HCT116 (cell line): ENCODE measurements at regions not wholly inside any gene's neighbourhood (a gene's known extent, or its start where the extent isn't known, plus 50 kb on each side); places are given as distances from the start of the nearest gene placed in this dataset.

Source experiments
- ATAC-seq: fragments of 200-7000 bp; cut with Tn5 transposase; 2 replicates; pipeline ENCODE4 v1.9.1; 2020; ENCODE audit warnings: mild to moderate bottlenecking, moderate library complexity
- BruUV-seq: library from RNA; stranded (reverse); fragments of 400-500 nt; replicated peaks from 2 replicates; lab custom pipeline; 2021; lab: Mats Ljungman, UMichigan
- CTCF ChIA-PET: fragments of 300-600 bp; sonication (Branson Sonifier 250); formaldehyde crosslinking; loops from one replicate; lab custom pipeline; 2021; ENCODE audit warnings: antibody characterized with exemption; lab: Charles Lee
- POLR2A ChIA-PET: fragments of 300-600, 350-600 bp; sonication (Branson Sonifier 250); formaldehyde crosslinking; loops from one replicate; lab custom pipeline; 2021; ENCODE audit warnings: antibody characterized with exemption; lab: Charles Lee
- RAD21 ChIA-PET, 2 experiments: fragments of 300-600 bp; sonication (Branson Sonifier 250); formaldehyde crosslinking; loops; one replicate each; lab custom pipeline; 2023; ENCODE audit warnings: low total read pairs in 2 of 2; ENCODE audit not compliant: uncharacterized antibody in 2 of 2, unreplicated experiment in 2 of 2, low non-redundant PET in 1 of 2; lab: Charles Lee
- DNase-seq: peaks from one replicate; pipeline ENCODE4 v3.0.0-alpha.2; 2010; ENCODE audit warnings: low read depth, low spot score
- H2AFZ ChIP-seq: fragments of 200-600 bp; shearing (Covaris generic), sonication (generic); 2 replicates; pipeline ENCODE4 v1.6.1; 2017; ENCODE audit warnings: low read depth, mixed run types, mixed read lengths, antibody characterized with exemption, low read length; ENCODE audit not compliant: poor library complexity, severe bottlenecking
- H3K27ac ChIP-seq: 2 replicates; pipeline ENCODE4 v1.5.1; 2012; ENCODE audit warnings: low read depth, low read length
- H3K27me3 ChIP-seq: fragments of 200-600 bp; sonication (generic); 2 replicates; pipeline ENCODE4 v1.6.1; 2016; ENCODE audit warnings: mixed run types, low read length, mixed read lengths; ENCODE audit not compliant: insufficient read depth
- H3K36me3 ChIP-seq, 2 experiments: fragments of 200-500 bp in 1 of 2; fragments of 200-600 bp in 1 of 2; sonication (Bioruptor generic) in 1 of 2; sonication (generic) in 1 of 2; 2 replicates each; pipeline versions ENCODE4 v1.5.1 to v1.6.1; 2014 to 2016; ENCODE audit warnings: low read length in 2 of 2, inconsistent platforms in 1 of 2, mixed read lengths in 1 of 2, mixed run types in 1 of 2; ENCODE audit not compliant: insufficient read depth in 2 of 2, control insufficient read depth in 1 of 2
- H3K4me1 ChIP-seq, 2 experiments: fragments of 200-600 bp in 1 of 2; sonication (generic) in 1 of 2; 2 replicates each; pipeline versions ENCODE4 v1.5.1 to v1.6.1; 2012 to 2017; ENCODE audit warnings: low read length in 2 of 2, inconsistent platforms in 1 of 2, mild to moderate bottlenecking in 1 of 2, mixed read lengths in 1 of 2, mixed run types in 1 of 2, moderate library complexity in 1 of 2; ENCODE audit not compliant: insufficient read depth in 2 of 2, control insufficient read depth in 1 of 2
- H3K4me2 ChIP-seq: fragments of 200-600 bp; sonication (generic); 2 replicates; pipeline ENCODE4 v1.6.1; 2017; ENCODE audit warnings: mixed run types, low read length, mixed read lengths
- H3K4me3 ChIP-seq, 2 experiments: fragments of 200-600 bp in 1 of 2; sonication (generic) in 1 of 2; replicated peaks in 1 of 2; 2 replicates each; pipeline ENCODE4 v1.5.1; 2011 to 2016; ENCODE audit warnings: low read length in 2 of 2, control low read depth in 1 of 2, low read depth in 1 of 2, mild to moderate bottlenecking in 1 of 2, mixed read lengths in 1 of 2, mixed run types in 1 of 2
- H3K79me2 ChIP-seq: fragments of 200-600 bp; sonication (generic); 2 replicates; pipeline ENCODE4 v1.6.1; 2017; ENCODE audit warnings: mild to moderate bottlenecking, mixed run types, low read length, moderate library complexity, mixed read lengths; ENCODE audit not compliant: insufficient read depth
- H3K9ac ChIP-seq: fragments of 200-600 bp; sonication (generic); 2 replicates; pipeline ENCODE4 v1.6.1; 2016; ENCODE audit warnings: low read length, mixed read lengths
- H3K9me2 ChIP-seq: fragments of 200-600 bp; sonication (generic), shearing (Covaris generic); 2 replicates; pipeline ENCODE4 v1.6.1; 2017; ENCODE audit warnings: mixed run types, mild to moderate bottlenecking, moderate library complexity; ENCODE audit not compliant: insufficient read depth
- H3K9me3 ChIP-seq, 2 experiments: fragments of 200-500 bp in 1 of 2; fragments of 200-600 bp in 1 of 2; sonication (Bioruptor generic) in 1 of 2; sonication (generic) in 1 of 2; 2 replicates each; pipeline ENCODE4 v1.6.1; 2014 to 2017; ENCODE audit warnings: low read length in 2 of 2, mixed read lengths in 2 of 2, inconsistent platforms in 1 of 2, low read depth in 1 of 2, mild to moderate bottlenecking in 1 of 2, mixed run types in 1 of 2, moderate library complexity in 1 of 2; ENCODE audit not compliant: control insufficient read depth in 1 of 2, insufficient read depth in 1 of 2
- H4K20me1 ChIP-seq: fragments of 200-600 bp; sonication (generic), shearing (Covaris generic); 2 replicates; pipeline ENCODE4 v1.6.1; 2017; ENCODE audit warnings: mixed run types, mild to moderate bottlenecking, moderate library complexity; ENCODE audit not compliant: insufficient read depth
- CTCF ChIP-seq, 3 experiments: fragments of 200-600 bp in 1 of 3; sonication (generic) in 1 of 3; IDR thresholded peaks in 2 of 3; conservative IDR thresholded peaks in 1 of 3; 2 replicates each; pipeline ENCODE4 v1.5.1; 2012 to 2017; ENCODE audit warnings: low read depth in 2 of 3, low read length in 2 of 3, antibody characterized with exemption in 1 of 3, borderline replicate concordance in 1 of 3, control low read depth in 1 of 3, mild to moderate bottlenecking in 1 of 3, mixed read lengths in 1 of 3, mixed run types in 1 of 3, moderate library complexity in 1 of 3; ENCODE audit not compliant: insufficient read depth in 1 of 3
- ELF1 ChIP-seq: IDR thresholded peaks from 2 replicates; pipeline ENCODE4 v1.6.1; 2012; ENCODE audit warnings: low read depth, borderline replicate concordance
- EZH2 ChIP-seq: fragments of 200-600 bp; sonication (generic); IDR thresholded peaks from 2 replicates; pipeline ENCODE4 v1.6.1; 2017; ENCODE audit warnings: antibody characterized with exemption, mixed run types
- EZH2phosphoT487 ChIP-seq: fragments of 200-600 bp; IDR thresholded peaks from 2 replicates; pipeline ENCODE4 v1.6.1; 2018; ENCODE audit warnings: antibody characterized with exemption, borderline replicate concordance
- JUND ChIP-seq: IDR thresholded peaks from 2 replicates; pipeline ENCODE4 v1.6.1; 2012
- POLR2AphosphoS5 ChIP-seq: IDR thresholded peaks from 2 replicates; pipeline ENCODE4 v1.6.1; 2011; ENCODE audit warnings: mild to moderate bottlenecking, low read depth, low read length, moderate library complexity
- REST ChIP-seq: IDR thresholded peaks from 2 replicates; pipeline ENCODE4 v1.6.1; 2012; ENCODE audit warnings: low read depth
- SP1 ChIP-seq: IDR thresholded peaks from 2 replicates; pipeline ENCODE4 v1.6.1; 2012; ENCODE audit warnings: low read depth
- TCF7L2 ChIP-seq: IDR thresholded peaks from 2 replicates; pipeline ENCODE4 v1.7.0; 2011; ENCODE audit warnings: borderline replicate concordance, inconsistent platforms; ENCODE audit not compliant: insufficient read depth, insufficient read length; ENCODE audit errors: extremely low read depth
- YY1 ChIP-seq: IDR thresholded peaks from 2 replicates; pipeline ENCODE4 v1.6.1; 2011; ENCODE audit warnings: low read length, low read depth, moderate library complexity, mild to moderate bottlenecking; ENCODE audit not compliant: insufficient replicate concordance; ENCODE audit errors: extremely low read depth
- intact Hi-C: fragments of 100-400 bp; cut with micrococcal nuclease; formaldehyde crosslinking; loops from 2 replicates; pipeline ENCODE4 v1.10.0; 2022
- TF ChIP-seq, protein P1 (sequence below): IDR thresholded peaks from 2 replicates; pipeline ENCODE4 v1.6.1; 2011; ENCODE audit warnings: mild to moderate bottlenecking, low read length, moderate library complexity; ENCODE audit not compliant: insufficient replicate concordance; ENCODE audit errors: extremely low read depth
- TF ChIP-seq, protein P2 (sequence below): IDR thresholded peaks from 2 replicates; pipeline ENCODE4 v1.6.1; 2012

GRCh38 chr5:58285900-58286299 is 174.0 kb downstream of the PLK2 start:
- Histone ChIP-seq H3K27ac (no peak overlapping the region), H3K9me3 (no peaks in the 10 kb centered on the region), H3K27me3 (no peaks in the 10 kb centered on the region), H2AFZ (no peak overlapping the region), H3K9me2 (no peaks in the 10 kb centered on the region), H4K20me1 (no peaks in the 10 kb centered on the region), H3K4me3 (no peak overlapping the region), H3K4me1 (no peaks in the 10 kb centered on the region), H3K36me3 (no peaks in the 10 kb centered on the region), H3K9ac (no peak overlapping the region), H3K79me2 (no peaks in the 10 kb centered on the region), H3K4me2 (no peak overlapping the region)
- POLR2A ChIA-PET = no interaction called here
- TF ChIP-seq, protein P1, sequence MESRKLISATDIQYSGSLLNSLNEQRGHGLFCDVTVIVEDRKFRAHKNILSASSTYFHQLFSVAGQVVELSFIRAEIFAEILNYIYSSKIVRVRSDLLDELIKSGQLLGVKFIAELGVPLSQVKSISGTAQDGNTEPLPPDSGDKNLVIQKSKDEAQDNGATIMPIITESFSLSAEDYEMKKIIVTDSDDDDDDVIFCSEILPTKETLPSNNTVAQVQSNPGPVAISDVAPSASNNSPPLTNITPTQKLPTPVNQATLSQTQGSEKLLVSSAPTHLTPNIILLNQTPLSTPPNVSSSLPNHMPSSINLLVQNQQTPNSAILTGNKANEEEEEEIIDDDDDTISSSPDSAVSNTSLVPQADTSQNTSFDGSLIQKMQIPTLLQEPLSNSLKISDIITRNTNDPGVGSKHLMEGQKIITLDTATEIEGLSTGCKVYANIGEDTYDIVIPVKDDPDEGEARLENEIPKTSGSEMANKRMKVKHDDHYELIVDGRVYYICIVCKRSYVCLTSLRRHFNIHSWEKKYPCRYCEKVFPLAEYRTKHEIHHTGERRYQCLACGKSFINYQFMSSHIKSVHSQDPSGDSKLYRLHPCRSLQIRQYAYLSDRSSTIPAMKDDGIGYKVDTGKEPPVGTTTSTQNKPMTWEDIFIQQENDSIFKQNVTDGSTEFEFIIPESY = no peak
- no peak for TF ChIP-seq EZH2
- TF ChIP-seq SP1 = no peak
- no peak for TF ChIP-seq JUND
- TF ChIP-seq EZH2phosphoT487 = no peak
- no peak for TF ChIP-seq POLR2AphosphoS5
- TF ChIP-seq, protein P2, sequence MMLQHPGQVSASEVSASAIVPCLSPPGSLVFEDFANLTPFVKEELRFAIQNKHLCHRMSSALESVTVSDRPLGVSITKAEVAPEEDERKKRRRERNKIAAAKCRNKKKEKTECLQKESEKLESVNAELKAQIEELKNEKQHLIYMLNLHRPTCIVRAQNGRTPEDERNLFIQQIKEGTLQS = no peak
- TF ChIP-seq CTCF (IDR thresholded peaks at IDR 0.05 in 2 of 3, conservative IDR thresholded peaks at IDR 0.05 in 1 of 3; ENCODE audit: borderline replicate concordance in 1 of 3, insufficient read depth in 1 of 3, low read depth in 2 of 3, low read length in 2 of 3) = no peak
- no peak for TF ChIP-seq YY1
- no peak for TF ChIP-seq TCF7L2
- no peak for TF ChIP-seq ELF1
- no peak for TF ChIP-seq REST
- no TSS peak for BruUV-seq
- DNase-seq (no peak), ATAC-seq (no peak)
- CTCF ChIA-PET = no interaction called here
- RAD21 ChIA-PET = no interaction called here
- intact Hi-C loops = no loop called here
